Activated CD8-positive, alpha-beta T cell treated with anti-CD3 and anti-CD28 coated beads for 36 hours (primary cell): ENCODE measurements at regions not wholly inside any gene's neighbourhood (a gene's known extent, or its start where the extent isn't known, plus 50 kb on each side); places are given as distances from the start of the nearest gene placed in this dataset.

ENCODE experiments used
- ATAC-seq: fragments of 200-7000 bp; cut with Tn5 transposase; one replicate; pipeline ENCODE4 v1.10.0; 2021; ENCODE audit warnings: mild to moderate bottlenecking, moderate library complexity
- CTCF ChIA-PET: fragments of 350-600 bp; sonication (Branson Sonifier 250); formaldehyde crosslinking; loops from one replicate; lab custom pipeline; 2021; ENCODE audit warnings: antibody characterized with exemption; lab: Charles Lee
- POLR2A ChIA-PET: fragments of 350-600 bp; sonication (Branson Sonifier 250); formaldehyde crosslinking; loops from one replicate; lab custom pipeline; 2021; ENCODE audit warnings: antibody characterized with exemption; lab: Charles Lee
- DNase-seq: peaks from one replicate; pipeline ENCODE4 v3.0.0-alpha.2; 2020
- H3K27ac Mint-ChIP-seq: one replicate; pipeline ENCODE4 v1.8.0; 2021; ENCODE audit warnings: mild to moderate bottlenecking, mixed read lengths
- H3K27me3 Mint-ChIP-seq: one replicate; pipeline ENCODE4 v1.8.0; 2021; ENCODE audit warnings: mixed read lengths
- H3K36me3 Mint-ChIP-seq: one replicate; pipeline ENCODE4 v1.8.0; 2021; ENCODE audit warnings: low read depth, mixed read lengths
- H3K4me1 Mint-ChIP-seq: one replicate; pipeline ENCODE4 v1.8.0; 2021; ENCODE audit warnings: low read depth, mixed read lengths
- H3K4me3 Mint-ChIP-seq: one replicate; pipeline ENCODE4 v1.8.0; 2021; ENCODE audit warnings: mild to moderate bottlenecking, moderate library complexity, mixed read lengths
- H3K9me3 Mint-ChIP-seq: one replicate; pipeline ENCODE4 v1.8.0; 2021; ENCODE audit warnings: mixed read lengths
- CTCF ChIP-seq: fragments of 200-600 bp; IDR thresholded peaks from one replicate; pipeline ENCODE4 v1.8.0; 2022; ENCODE audit warnings: antibody characterized with exemption, mild to moderate bottlenecking
- intact Hi-C: fragments of 100-400 bp; cut with micrococcal nuclease; formaldehyde crosslinking; loops from one replicate; pipeline ENCODE4 v1.10.0; 2022

- no peak for TF ChIP-seq CTCF
- no peaks in the 10 kb centered on the region for H3K4me1 Mint-ChIP-seq
- H3K36me3 Mint-ChIP-seq, result no peaks in the 10 kb centered on the region
- H3K9me3 Mint-ChIP-seq, result no peaks in the 10 kb centered on the region
- DNase-seq (no peak), ATAC-seq (no peak)
- CTCF ChIA-PET, result no interaction called here
- H3K4me3 Mint-ChIP-seq, result no peak overlapping the region
- no peak overlapping the region for H3K27ac Mint-ChIP-seq
- peaks cover 2% of the 10 kb centered on the region for H3K27me3 Mint-ChIP-seq
- intact Hi-C loops, result no loop called here
- POLR2A ChIA-PET, result no interaction called here
These were observed 81.7 kb upstream of the TENT5A start for GRCh38 chr6:81834141-81834681.

- DNase-seq (no peak), ATAC-seq (no peak)
- Mint-ChIP-seq H3K4me1 (no peaks in the 10 kb centered on the region), H3K27ac (no peak overlapping the region), H3K36me3 (no peaks in the 10 kb centered on the region), H3K4me3 (no peak overlapping the region), H3K9me3 (peaks cover 2% of the 10 kb centered on the region), H3K27me3 (peaks cover under 1% of the 10 kb centered on the region)
- POLR2A ChIA-PET, result no interaction called here
- CTCF ChIA-PET, result no interaction called here
- intact Hi-C loops, result no loop called here
- TF ChIP-seq CTCF, result no peak
These were observed 79.8 kb upstream of the TENT5A start for GRCh38 chr6:81832304-81832703.

GRCh38 chr6:81831274-81831673, 78.8 kb upstream of the TENT5A start:
- DNase-seq (no peak), ATAC-seq (no peak)
- intact Hi-C loops, result no loop called here
- POLR2A ChIA-PET, result no interaction called here
- Mint-ChIP-seq H3K27ac (no peak overlapping the region), H3K27me3 (no peaks in the 10 kb centered on the region), H3K36me3 (no peaks in the 10 kb centered on the region), H3K9me3 (peaks cover 6% of the 10 kb centered on the region), H3K4me3 (no peak overlapping the region), H3K4me1 (no peaks in the 10 kb centered on the region)
- TF ChIP-seq CTCF, result no peak
- CTCF ChIA-PET, result no interaction called here

GRCh38 chr6:81826784-81827183, 74.3 kb upstream of the TENT5A start:
- POLR2A ChIA-PET, result no interaction called here
- intact Hi-C loops, result no loop called here
- TF ChIP-seq CTCF, result no peak
- no peaks in the 10 kb centered on the region for H3K27me3 Mint-ChIP-seq
- no peak overlapping the region for H3K27ac Mint-ChIP-seq
- H3K36me3 Mint-ChIP-seq, result no peaks in the 10 kb centered on the region
- DNase-seq (no peak), ATAC-seq (no peak)
- CTCF ChIA-PET, result no interaction called here
- peaks cover 6% of the 10 kb centered on the region for H3K9me3 Mint-ChIP-seq
- H3K4me3 Mint-ChIP-seq, result no peak overlapping the region
- no peaks in the 10 kb centered on the region for H3K4me1 Mint-ChIP-seq

- H3K36me3 Mint-ChIP-seq, result no peaks in the 10 kb centered on the region
- intact Hi-C loops, result no loop called here
- ATAC-seq (no peak), DNase-seq (no peak)
- POLR2A ChIA-PET, result no interaction called here
- CTCF ChIA-PET, result no interaction called here
- no peak overlapping the region for H3K4me3 Mint-ChIP-seq
- TF ChIP-seq CTCF, result no peak
- no peaks in the 10 kb centered on the region for H3K27me3 Mint-ChIP-seq
- no peak overlapping the region for H3K27ac Mint-ChIP-seq
- no peaks in the 10 kb centered on the region for H3K4me1 Mint-ChIP-seq
- peaks cover 4% of the 10 kb centered on the region for H3K9me3 Mint-ChIP-seq
These were observed 70.1 kb upstream of the TENT5A start for GRCh38 chr6:81822568-81822967.
